ENCODE measurements at regions not wholly inside any gene's neighbourhood (a gene's known extent, or its start where the extent isn't known, plus 50 kb on each side); places are given as distances from the start of the nearest gene placed in this dataset.

- ATAC-seq (no peak), DNase-seq (ENCODE audit: low read depth in 1 of 2, low spot score in 1 of 2) (no peak), FAIRE-seq (peak; percentile 93)
- no peak for TF ChIP-seq RARB (CRISPR knock-in tag; IDR thresholded peaks at IDR 0.05)
- no peak for TF ChIP-seq POLR2A (IDR thresholded peaks at IDR 0.05; ENCODE audit: low read length)
- TF ChIP-seq CBX8 (IDR thresholded peaks at IDR 0.05) = no peak
- TF ChIP-seq ZC3H11A (IDR thresholded peaks at IDR 0.05) = no peak
- TF ChIP-seq POLR2AphosphoS2 (conservative IDR thresholded peaks at IDR 0.05; ENCODE audit: low read length) = no peak
- no peak for TF ChIP-seq ZFP36 (IDR thresholded peaks at IDR 0.05; ENCODE audit: borderline replicate concordance, partially characterized antibody)
- no peak for TF ChIP-seq USF2 (IDR thresholded peaks at IDR 0.05)
- no peak for TF ChIP-seq TP53 (CRISPR knock-in tag; IDR thresholded peaks at IDR 0.05)
- TF ChIP-seq JUN (IDR thresholded peaks at IDR 0.05) = no peak
- Histone ChIP-seq H3K4me1 (no peaks in the 10 kb centered on the region), H3K4me2 (no peak overlapping the region), H3K27ac (no peak overlapping the region), H3K4me3 (no peak overlapping the region), H3K9me3 (no peaks in the 10 kb centered on the region)
- POLR2A ChIA-PET = no interaction called here
- CTCF ChIA-PET = no interaction called here
- 42% methylated on average over 3 of the region's 3 CpGs for WGBS (ENCODE audit: missing lambda C conversion rate)
Measured at GRCh38 chrX:142002471-142002870, 98.8 kb downstream of the MAGEC1 start.

GRCh38 chrX:142001934-142002333 lies 98.2 kb downstream of the MAGEC1 start:
- no peaks in the 10 kb centered on the region for H3K9me3 ChIP-seq
- no peaks in the 10 kb centered on the region for H3K4me1 ChIP-seq
- WGBS (ENCODE audit: missing lambda C conversion rate) = 14% methylated on average over 1 of the region's 1 CpG
- no peak overlapping the region for H3K4me3 ChIP-seq
- TF ChIP-seq CHD4 (IDR thresholded peaks at IDR 0.05; ENCODE audit: borderline replicate concordance) (no peak), HMGXB4 (CRISPR knock-in tag; IDR thresholded peaks at IDR 0.05; ENCODE audit: borderline replicate concordance) (no peak), NFE2L2 (conservative IDR thresholded peaks at IDR 0.05; ENCODE audit: low read length) (no peak), RAD21 (conservative IDR thresholded peaks at IDR 0.05 in 1 of 2, IDR thresholded peaks at IDR 0.05 in 1 of 2) (no peak), SREBF2 (IDR thresholded peaks at IDR 0.05) (no peak), CTCF (IDR thresholded peaks at IDR 0.05) (no peak), TP53 (CRISPR knock-in tag; IDR thresholded peaks at IDR 0.05) (no peak), CEBPB (IDR thresholded peaks at IDR 0.05) (no peak), KDM5A (IDR thresholded peaks at IDR 0.05) (no peak), MAZ (IDR thresholded peaks at IDR 0.05; ENCODE audit: borderline replicate concordance, low read depth, low read length) (no peak), MAX (IDR thresholded peaks at IDR 0.05) (no peak), PBX3 (IDR thresholded peaks at IDR 0.05) (no peak)
- CTCF ChIA-PET = no interaction called here
- H3K4me2 ChIP-seq = no peak overlapping the region
- H3K27ac ChIP-seq = no peak overlapping the region
- ATAC-seq = no peak
- FAIRE-seq = no peak
- POLR2A ChIA-PET = no interaction called here
- DNase-seq (ENCODE audit: low read depth in 1 of 2, low spot score in 1 of 2) = no peak

GRCh38 chrX:141989815-141990214 lies 86.1 kb downstream of the MAGEC1 start:
- no peak for TF ChIP-seq TFCP2L1 (CRISPR knock-in tag; IDR thresholded peaks at IDR 0.05)
- no peak for TF ChIP-seq ELK1 (IDR thresholded peaks at IDR 0.05; ENCODE audit: low read depth, low read length)
- TF ChIP-seq HOXB5 (CRISPR knock-in tag; IDR thresholded peaks at IDR 0.05) = no peak
- TF ChIP-seq RARB (CRISPR knock-in tag; IDR thresholded peaks at IDR 0.05) = no peak
- no peak for TF ChIP-seq CBX8 (IDR thresholded peaks at IDR 0.05)
- TF ChIP-seq NPAS2 (CRISPR knock-in tag; IDR thresholded peaks at IDR 0.05; ENCODE audit: borderline replicate concordance) = no peak
- TF ChIP-seq EHMT2 (IDR thresholded peaks at IDR 0.05; ENCODE audit: low read depth) = no peak
- no peak for TF ChIP-seq RAD21 (conservative IDR thresholded peaks at IDR 0.05 in 1 of 2, IDR thresholded peaks at IDR 0.05 in 1 of 2)
- no peak for TF ChIP-seq JUN (IDR thresholded peaks at IDR 0.05)
- TF ChIP-seq SMC3 (IDR thresholded peaks at IDR 0.05) = no peak
- no peak for DNase-seq (ENCODE audit: low read depth in 1 of 2, low spot score in 1 of 2)
- ATAC-seq = no peak
- H3K4me2 ChIP-seq = no peak overlapping the region
- no peaks in the 10 kb centered on the region for H3K9me3 ChIP-seq
- CTCF ChIA-PET = no interaction called here
- H3K4me3 ChIP-seq = no peak overlapping the region
- H3K27ac ChIP-seq = no peak overlapping the region
- peak; percentile 67 for FAIRE-seq
- WGBS (ENCODE audit: missing lambda C conversion rate) = 64% methylated on average over 5 of the region's 5 CpGs
- H3K4me1 ChIP-seq = no peaks in the 10 kb centered on the region
- POLR2A ChIA-PET = no interaction called here

Measured in A549 (cell line).